ENCODE measurements at regions not wholly inside any gene's neighbourhood (a gene's known extent, or its start where the extent isn't known, plus 50 kb on each side); places are given as distances from the start of the nearest gene placed in this dataset.

DNA sequence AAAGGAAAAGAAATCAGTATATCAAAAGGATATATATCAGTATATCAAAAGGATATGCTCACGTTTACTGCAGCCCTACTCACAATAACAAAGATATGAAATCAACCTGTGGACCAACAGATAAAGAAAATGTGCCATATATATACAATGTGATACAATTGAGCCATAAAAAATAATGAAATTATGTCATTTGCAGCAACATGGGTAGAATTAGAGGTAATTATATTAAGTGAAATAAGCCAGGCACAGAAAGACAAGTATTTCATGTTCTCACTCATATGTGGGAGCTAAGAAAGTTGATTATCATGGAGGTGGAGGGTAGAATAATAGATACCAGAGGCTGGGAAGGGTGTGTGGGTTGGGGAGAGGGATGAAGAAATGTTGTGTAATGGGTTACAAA lies 102.9 kb upstream of the MARCKS start:
- no peak for DNase-seq (ENCODE audit: low spot score)
- TF ChIP-seq, protein P1, sequence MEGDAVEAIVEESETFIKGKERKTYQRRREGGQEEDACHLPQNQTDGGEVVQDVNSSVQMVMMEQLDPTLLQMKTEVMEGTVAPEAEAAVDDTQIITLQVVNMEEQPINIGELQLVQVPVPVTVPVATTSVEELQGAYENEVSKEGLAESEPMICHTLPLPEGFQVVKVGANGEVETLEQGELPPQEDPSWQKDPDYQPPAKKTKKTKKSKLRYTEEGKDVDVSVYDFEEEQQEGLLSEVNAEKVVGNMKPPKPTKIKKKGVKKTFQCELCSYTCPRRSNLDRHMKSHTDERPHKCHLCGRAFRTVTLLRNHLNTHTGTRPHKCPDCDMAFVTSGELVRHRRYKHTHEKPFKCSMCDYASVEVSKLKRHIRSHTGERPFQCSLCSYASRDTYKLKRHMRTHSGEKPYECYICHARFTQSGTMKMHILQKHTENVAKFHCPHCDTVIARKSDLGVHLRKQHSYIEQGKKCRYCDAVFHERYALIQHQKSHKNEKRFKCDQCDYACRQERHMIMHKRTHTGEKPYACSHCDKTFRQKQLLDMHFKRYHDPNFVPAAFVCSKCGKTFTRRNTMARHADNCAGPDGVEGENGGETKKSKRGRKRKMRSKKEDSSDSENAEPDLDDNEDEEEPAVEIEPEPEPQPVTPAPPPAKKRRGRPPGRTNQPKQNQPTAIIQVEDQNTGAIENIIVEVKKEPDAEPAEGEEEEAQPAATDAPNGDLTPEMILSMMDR (IDR thresholded peaks at IDR 0.05; ENCODE audit: extremely low read depth, missing control alignments) = no peak

DNA sequence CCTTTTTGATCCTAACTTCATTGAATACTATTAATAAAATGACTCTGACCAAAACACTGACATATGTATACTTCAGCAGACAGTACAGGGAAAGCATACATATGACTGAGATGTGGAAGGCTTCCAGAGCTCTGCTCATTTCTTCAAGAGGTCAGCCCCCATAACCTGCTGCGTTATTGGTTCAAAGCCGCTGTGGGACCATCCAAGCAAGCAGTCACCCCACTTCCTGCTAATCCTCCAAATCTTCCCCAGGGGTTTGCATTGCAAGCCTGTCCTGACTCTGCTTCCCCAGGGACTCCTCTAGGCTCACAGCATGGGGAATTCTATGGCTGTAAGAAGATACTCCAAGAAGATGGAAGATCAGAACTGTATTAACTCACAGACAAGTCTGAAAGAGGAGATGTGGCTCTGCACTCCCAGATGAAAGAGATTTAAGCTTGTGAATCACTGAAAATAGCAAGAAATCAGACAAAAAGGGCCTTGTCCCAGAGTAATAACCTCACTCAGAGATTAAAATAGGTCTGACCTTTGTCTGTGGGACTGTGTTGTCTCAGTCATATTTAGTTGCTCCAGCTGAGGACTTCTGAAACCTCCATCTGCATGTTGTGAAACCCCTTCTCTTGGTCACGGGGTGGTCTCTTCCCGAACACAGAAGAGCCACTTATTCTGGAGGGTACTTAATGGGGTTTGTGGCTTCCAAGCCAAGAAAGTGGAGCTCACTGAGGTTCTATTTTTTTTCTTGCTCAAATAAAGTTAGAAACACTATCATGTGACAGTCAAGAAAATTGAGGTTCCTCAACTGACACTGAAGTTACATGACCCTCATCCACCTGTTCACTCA lies 101.5 kb upstream of the MARCKS start:
- TF ChIP-seq, protein P1 (IDR thresholded peaks at IDR 0.05; ENCODE audit: extremely low read depth, missing control alignments) = no peak
- DNase-seq (ENCODE audit: low spot score) = peak; percentile 64

DNA sequence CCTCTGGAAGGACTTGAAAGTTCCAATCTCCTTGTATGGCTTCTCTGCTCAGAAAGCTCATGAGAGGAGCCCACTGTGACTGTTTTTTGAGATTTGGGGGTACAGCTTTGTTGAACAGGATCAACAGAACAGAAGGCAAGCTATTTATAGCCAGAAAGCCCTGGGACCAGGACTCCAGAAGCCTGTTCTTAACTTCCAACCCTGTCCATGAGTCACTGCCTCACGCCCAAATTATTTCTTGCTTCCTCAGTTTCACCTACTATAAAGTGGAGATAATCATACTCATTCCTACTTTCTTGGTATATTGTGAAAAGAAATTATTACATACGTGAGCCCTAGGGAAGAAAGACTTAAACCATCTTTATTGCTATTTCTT lies 100.9 kb upstream of the MARCKS start:
- TF ChIP-seq, protein P1 (IDR thresholded peaks at IDR 0.05; ENCODE audit: extremely low read depth, missing control alignments) = no peak
- no peak for DNase-seq (ENCODE audit: low spot score)

DNA sequence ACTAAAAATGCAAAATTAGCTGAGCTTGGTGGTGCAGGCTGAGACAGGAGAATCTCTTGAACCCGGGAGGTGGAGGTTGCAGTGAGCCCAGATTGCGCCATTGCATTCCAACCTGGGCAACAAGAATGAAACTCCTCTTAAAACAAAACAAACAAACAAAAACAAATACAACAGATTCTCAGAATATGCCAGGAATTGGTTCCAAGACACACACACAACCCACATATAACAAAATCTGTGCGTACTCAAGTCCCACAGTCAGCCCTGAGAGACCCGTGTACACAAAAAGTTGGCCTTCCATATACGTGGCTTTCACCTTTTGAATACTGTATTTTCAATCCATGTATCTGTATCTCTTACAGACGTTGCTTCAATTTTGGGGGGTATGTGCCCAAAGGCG lies 98.9 kb upstream of the MARCKS start:
- TF ChIP-seq, protein P1 (IDR thresholded peaks at IDR 0.05; ENCODE audit: extremely low read depth, missing control alignments) = no peak

DNA sequence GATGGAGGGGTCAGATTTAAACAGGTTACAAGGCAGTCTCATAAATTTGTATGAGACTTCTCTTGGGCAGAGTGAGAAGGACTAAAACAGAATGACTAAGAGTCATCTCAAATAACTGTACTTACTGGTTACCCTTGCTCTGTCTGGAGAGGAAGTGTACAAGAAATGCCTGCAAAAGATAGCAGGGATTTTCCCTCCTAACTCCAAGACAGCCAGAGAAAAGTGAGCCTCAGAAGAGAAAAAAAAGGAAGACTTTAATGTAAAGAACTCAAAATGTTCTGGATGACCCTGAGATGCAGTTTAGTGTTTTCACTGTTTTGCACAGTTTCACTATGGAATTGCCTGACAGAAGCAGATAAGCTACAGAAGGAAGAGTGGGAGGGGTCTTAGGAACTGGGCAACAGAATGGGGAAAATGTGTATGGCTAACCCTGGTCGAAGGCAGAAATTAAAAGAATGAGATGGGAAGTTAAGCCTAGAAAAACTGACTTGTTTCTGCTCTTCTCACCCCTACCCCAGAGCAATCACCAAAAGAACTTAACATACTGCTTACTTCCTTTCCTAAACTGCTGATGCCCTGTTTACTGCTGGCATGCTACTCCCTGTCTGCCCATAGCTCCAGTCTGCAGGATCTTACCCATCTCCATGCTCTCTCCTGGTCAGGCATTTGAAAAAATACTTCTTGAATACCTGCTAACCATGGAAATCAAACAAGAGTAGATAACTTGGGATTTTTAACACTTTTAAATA lies 98.1 kb upstream of the MARCKS start:
- TF ChIP-seq, protein P1 (IDR thresholded peaks at IDR 0.05; ENCODE audit: extremely low read depth, missing control alignments) = no peak
- no peak for DNase-seq (ENCODE audit: low spot score)

More for the DNA sequence above, 98.9 kb upstream of the MARCKS start:
- no peak for DNase-seq (ENCODE audit: low spot score)

DNA sequence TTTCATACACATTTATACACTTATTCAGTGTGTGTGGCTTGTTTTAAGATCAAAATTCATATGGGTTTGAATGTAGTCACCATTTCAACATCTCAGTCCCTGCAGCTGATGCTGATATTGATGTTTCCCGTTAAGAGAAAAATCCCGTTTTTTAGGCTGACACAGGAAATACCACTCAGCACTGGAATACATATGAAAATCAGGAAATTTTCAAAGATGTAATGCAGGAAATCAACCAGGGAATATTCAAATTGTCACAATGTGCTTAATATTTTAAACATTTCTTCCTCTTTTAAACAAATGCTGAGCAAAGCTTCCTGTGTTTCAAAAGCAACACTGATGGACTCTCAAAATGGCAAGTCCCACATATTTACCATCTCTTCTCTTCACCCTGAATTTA lies 94.5 kb upstream of the MARCKS start:
- TF ChIP-seq, protein P1 (IDR thresholded peaks at IDR 0.05; ENCODE audit: extremely low read depth, missing control alignments) = no peak
- DNase-seq (ENCODE audit: low spot score) = no peak

DNA sequence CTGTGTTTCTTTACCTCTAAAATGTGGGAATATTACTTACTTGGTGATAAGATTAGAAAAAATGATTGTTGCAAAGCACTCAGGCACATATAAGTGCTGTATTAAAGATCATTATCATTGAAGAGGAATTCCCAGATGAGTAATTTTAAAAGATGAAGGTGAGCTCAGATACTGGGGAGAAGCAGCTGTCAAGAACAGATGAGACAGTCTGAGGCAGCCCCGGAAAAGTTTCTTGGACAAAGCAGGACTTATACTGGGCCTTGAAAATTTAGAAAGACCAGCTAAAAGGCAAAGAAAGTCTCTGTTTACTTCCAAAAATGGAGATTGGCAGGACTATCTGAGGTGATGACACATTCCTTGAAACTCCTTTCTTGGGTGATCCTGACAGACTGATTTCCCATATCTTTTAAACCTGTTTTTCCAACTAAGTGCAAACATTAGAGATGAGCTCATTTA lies 93.8 kb upstream of the MARCKS start:
- no peak for DNase-seq (ENCODE audit: low spot score)
- TF ChIP-seq, protein P1 (IDR thresholded peaks at IDR 0.05; ENCODE audit: extremely low read depth, missing control alignments) = no peak

Measured in GM20000 (cell line).